ENCODE measurements at regions not wholly inside any gene's neighbourhood (a gene's known extent, or its start where the extent isn't known, plus 50 kb on each side); places are given as distances from the start of the nearest gene placed in this dataset.

DNA sequence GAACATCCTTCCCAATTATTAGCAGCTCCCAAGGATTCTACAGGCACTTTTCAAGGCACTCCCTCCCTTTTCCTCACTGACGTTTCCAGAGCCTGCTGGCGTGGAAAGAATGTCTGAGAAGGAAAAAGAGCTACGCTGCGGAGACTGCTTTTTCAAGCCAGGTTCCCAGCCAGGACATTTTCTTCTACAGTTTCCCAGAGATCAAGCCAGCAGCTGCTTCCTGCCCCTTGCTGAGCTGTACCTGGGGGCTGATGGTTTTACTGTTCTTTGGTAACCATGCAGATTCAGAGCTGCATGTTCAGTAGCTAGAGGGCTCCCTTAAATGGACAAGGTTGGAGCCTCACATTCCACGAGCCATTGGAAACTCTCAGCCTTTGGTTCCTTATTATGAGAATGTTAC, 133.4 kb downstream of the EVX1 start:
- Histone ChIP-seq H3K79me2 (ENCODE audit: insufficient read depth) (no peaks in the 10 kb centered on the region), H2AFZ (no peak overlapping the region), H3K4me1 (ENCODE audit: insufficient read depth) (no peaks in the 10 kb centered on the region), H3K9me2 (ENCODE audit: insufficient read depth) (no peaks in the 10 kb centered on the region), H3K27me3 (replicated peaks; ENCODE audit: insufficient read depth) (peaks cover 25% of the 10 kb centered on the region), H3F3A (ENCODE audit: insufficient read depth) (no peaks in the 10 kb centered on the region), H3K36me3 (ENCODE audit: low read depth) (no peaks in the 10 kb centered on the region), H4K20me1 (ENCODE audit: insufficient read depth) (no peaks in the 10 kb centered on the region), H3K4me3 (no peak overlapping the region), H3K9me3 (ENCODE audit: low read depth) (no peaks in the 10 kb centered on the region), H3K9ac (no peak overlapping the region), H3K4me2 (ENCODE audit: unreplicated experiment) (no peak overlapping the region), H3K27ac (no peak overlapping the region)
- no peak for DNase-seq
- 11 to 12% methylated on average over 5 of the region's 5 CpGs for WGBS, 2 experiments (ENCODE audit: low coverage in 1 of 2, low lambda C conversion rate in 2 of 2, missing lambda C conversion rate in 2 of 2)
- no peak for TF ChIP-seq EZH2 (IDR thresholded peaks at IDR 0.05; ENCODE audit: insufficient read depth, poor library complexity, severe bottlenecking)
- no peak for TF ChIP-seq EZH2phosphoT487 (IDR thresholded peaks at IDR 0.05; ENCODE audit: insufficient read depth, low read depth)
- in situ Hi-C loops (cut with MboI): no loop called here

DNA sequence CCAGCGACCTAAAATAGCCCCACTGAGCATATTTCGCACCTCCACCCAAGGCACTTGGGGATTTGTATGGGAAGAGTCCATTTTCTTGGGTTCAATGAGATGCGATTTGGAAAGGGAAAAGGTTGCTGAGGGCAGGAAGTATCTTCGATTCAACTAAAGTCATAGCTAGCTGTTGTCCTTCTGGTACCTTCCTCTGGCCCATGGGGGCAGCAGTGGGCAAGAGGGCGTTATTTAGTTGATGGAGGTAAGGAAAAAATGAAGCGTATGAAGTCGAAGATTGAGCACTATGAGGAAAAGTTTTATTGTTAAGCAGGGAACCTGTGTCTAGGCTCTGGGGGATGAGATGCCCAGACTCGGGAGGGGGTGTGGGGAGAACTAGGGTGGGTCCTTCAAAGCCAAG, 135.4 kb downstream of the EVX1 start:
- Histone ChIP-seq H3K9me3 (ENCODE audit: low read depth) (no peaks in the 10 kb centered on the region), H3K4me3 (no peak overlapping the region), H3K9me2 (ENCODE audit: insufficient read depth) (no peaks in the 10 kb centered on the region), H3K27ac (no peak overlapping the region), H3F3A (ENCODE audit: insufficient read depth) (no peaks in the 10 kb centered on the region), H3K36me3 (ENCODE audit: low read depth) (no peaks in the 10 kb centered on the region), H3K9ac (no peak overlapping the region), H3K4me1 (ENCODE audit: insufficient read depth) (no peaks in the 10 kb centered on the region), H3K79me2 (ENCODE audit: insufficient read depth) (no peaks in the 10 kb centered on the region), H3K4me2 (ENCODE audit: unreplicated experiment) (no peak overlapping the region), H2AFZ (no peak overlapping the region), H4K20me1 (ENCODE audit: insufficient read depth) (no peaks in the 10 kb centered on the region), H3K27me3 (replicated peaks; ENCODE audit: insufficient read depth) (peaks cover 25% of the 10 kb centered on the region)
- TF ChIP-seq EZH2phosphoT487 (IDR thresholded peaks at IDR 0.05; ENCODE audit: insufficient read depth, low read depth) (no peak), EZH2 (IDR thresholded peaks at IDR 0.05; ENCODE audit: insufficient read depth, poor library complexity, severe bottlenecking) (no peak)
- in situ Hi-C loops (cut with MboI): no loop called here
- no peak for DNase-seq
- 81 to 82% methylated on average over 7 to 8 of the region's 8 CpGs for WGBS, 2 experiments (ENCODE audit: low coverage in 1 of 2, low lambda C conversion rate in 2 of 2, missing lambda C conversion rate in 2 of 2)

DNA sequence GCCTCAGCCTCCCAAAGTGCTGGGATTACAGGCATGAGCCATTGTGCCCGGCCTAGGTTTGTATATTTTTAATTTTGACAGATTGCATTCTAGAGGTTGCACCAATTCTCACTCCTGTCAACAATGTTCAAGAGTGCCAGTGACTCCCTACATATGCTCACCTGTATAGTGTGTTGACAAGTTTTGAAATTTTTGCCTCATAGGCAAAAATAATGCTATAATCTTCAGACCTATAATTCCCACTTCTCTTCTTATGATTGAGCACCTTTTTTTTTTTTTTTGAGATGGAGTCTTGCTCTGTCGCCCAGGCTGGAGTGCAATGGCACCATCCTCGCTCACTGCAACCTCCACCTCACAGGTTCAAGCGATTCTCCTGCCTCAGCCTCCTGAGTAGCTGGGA, 139.7 kb downstream of the EVX1 start:
- Histone ChIP-seq H3K79me2 (ENCODE audit: insufficient read depth) (no peaks in the 10 kb centered on the region), H3K27ac (no peak overlapping the region), H3K9me3 (ENCODE audit: low read depth) (no peaks in the 10 kb centered on the region), H2AFZ (no peak overlapping the region), H3K4me1 (ENCODE audit: insufficient read depth) (no peaks in the 10 kb centered on the region), H3K4me3 (no peak overlapping the region), H4K20me1 (ENCODE audit: insufficient read depth) (no peaks in the 10 kb centered on the region), H3K36me3 (ENCODE audit: low read depth) (no peaks in the 10 kb centered on the region), H3K27me3 (replicated peaks; ENCODE audit: insufficient read depth) (0 out of 2 replicates have a peak, but pooled peaks cover 7% of the 10 kb centered on the region), H3F3A (ENCODE audit: insufficient read depth) (no peaks in the 10 kb centered on the region), H3K9me2 (ENCODE audit: insufficient read depth) (no peaks in the 10 kb centered on the region), H3K4me2 (ENCODE audit: unreplicated experiment) (no peak overlapping the region), H3K9ac (no peak overlapping the region)
- no peak for TF ChIP-seq EZH2phosphoT487 (IDR thresholded peaks at IDR 0.05; ENCODE audit: insufficient read depth, low read depth)
- no peak for TF ChIP-seq EZH2 (IDR thresholded peaks at IDR 0.05; ENCODE audit: insufficient read depth, poor library complexity, severe bottlenecking)
- no peak for DNase-seq
- 62 to 73% methylated on average over 4 of the region's 4 CpGs for WGBS, 2 experiments (ENCODE audit: low coverage in 1 of 2, low lambda C conversion rate in 2 of 2, missing lambda C conversion rate in 2 of 2)
- in situ Hi-C loops (cut with MboI): no loop called here

DNA sequence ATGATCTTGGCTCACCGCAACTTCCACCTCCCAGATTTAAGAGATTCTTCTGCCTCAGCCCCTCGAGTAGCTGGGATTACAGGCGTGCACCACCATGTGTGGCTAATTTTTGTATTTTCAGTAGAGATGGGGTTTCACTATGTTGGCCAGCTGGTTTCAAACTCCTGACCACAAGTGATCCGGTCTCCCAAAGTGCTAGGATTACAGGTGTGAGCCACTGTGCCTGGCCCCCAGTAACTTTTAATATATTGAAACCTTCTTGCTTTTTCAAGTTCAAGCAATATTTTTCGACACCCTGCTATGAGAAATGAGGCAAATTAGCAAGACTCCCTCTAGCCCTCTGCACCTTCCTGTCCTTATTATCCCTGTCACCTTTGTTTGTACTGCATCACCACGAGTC, 144.0 kb downstream of the EVX1 start:
- Histone ChIP-seq H3K27me3 (replicated peaks; ENCODE audit: insufficient read depth) (peaks cover 4% of the 10 kb centered on the region; the same call in 1 of the 2 replicates), H3K27ac (no peak overlapping the region), H3K79me2 (ENCODE audit: insufficient read depth) (no peaks in the 10 kb centered on the region), H3K4me3 (no peak overlapping the region), H3K9me3 (ENCODE audit: low read depth) (no peaks in the 10 kb centered on the region), H3K36me3 (ENCODE audit: low read depth) (no peaks in the 10 kb centered on the region), H3K4me1 (ENCODE audit: insufficient read depth) (no peaks in the 10 kb centered on the region), H3F3A (ENCODE audit: insufficient read depth) (no peaks in the 10 kb centered on the region), H3K9me2 (ENCODE audit: insufficient read depth) (no peaks in the 10 kb centered on the region), H4K20me1 (ENCODE audit: insufficient read depth) (no peaks in the 10 kb centered on the region), H3K4me2 (ENCODE audit: unreplicated experiment) (no peak overlapping the region), H2AFZ (no peak overlapping the region), H3K9ac (no peak overlapping the region)
- in situ Hi-C loops (cut with MboI): no loop called here
- DNase-seq: no peak
- WGBS, 2 experiments (ENCODE audit: low coverage in 1 of 2, low lambda C conversion rate in 2 of 2, missing lambda C conversion rate in 2 of 2): 59 to 63% methylated on average over 6 of the region's 6 CpGs
- TF ChIP-seq EZH2phosphoT487 (IDR thresholded peaks at IDR 0.05; ENCODE audit: insufficient read depth, low read depth): no peak
- no peak for TF ChIP-seq EZH2 (IDR thresholded peaks at IDR 0.05; ENCODE audit: insufficient read depth, poor library complexity, severe bottlenecking)

DNA sequence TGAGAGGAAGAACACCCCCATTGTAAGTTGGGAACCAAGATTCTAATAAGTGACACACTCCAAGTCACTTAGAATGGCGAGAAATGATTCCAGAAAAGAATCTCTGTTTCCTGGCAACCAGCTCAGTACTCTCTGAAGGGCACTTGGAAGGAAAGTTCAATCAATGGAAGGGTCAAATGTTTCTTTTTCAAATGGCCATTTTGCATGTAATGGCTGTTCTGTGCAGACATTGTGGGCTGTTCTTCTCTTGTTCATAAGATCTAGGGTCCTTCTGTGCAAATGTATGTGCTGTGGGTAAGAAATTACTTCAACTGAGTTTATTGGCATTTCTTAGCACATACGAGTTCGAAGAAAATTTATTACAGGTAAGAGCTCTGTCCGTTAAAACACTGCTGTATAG, 145.3 kb downstream of the EVX1 start:
- Histone ChIP-seq H3K4me1 (ENCODE audit: insufficient read depth) (no peaks in the 10 kb centered on the region), H4K20me1 (ENCODE audit: insufficient read depth) (no peaks in the 10 kb centered on the region), H3K27me3 (replicated peaks; ENCODE audit: insufficient read depth) (peaks cover 4% of the 10 kb centered on the region; the same call in 1 of the 2 replicates), H3K9me3 (ENCODE audit: low read depth) (no peaks in the 10 kb centered on the region), H3K27ac (no peak overlapping the region), H3K9me2 (ENCODE audit: insufficient read depth) (no peaks in the 10 kb centered on the region), H3F3A (ENCODE audit: insufficient read depth) (no peaks in the 10 kb centered on the region), H3K4me3 (no peak overlapping the region), H3K4me2 (ENCODE audit: unreplicated experiment) (no peak overlapping the region), H2AFZ (no peak overlapping the region), H3K79me2 (ENCODE audit: insufficient read depth) (no peaks in the 10 kb centered on the region), H3K9ac (no peak overlapping the region), H3K36me3 (ENCODE audit: low read depth) (no peaks in the 10 kb centered on the region)
- no peak for DNase-seq
- TF ChIP-seq EZH2 (IDR thresholded peaks at IDR 0.05; ENCODE audit: insufficient read depth, poor library complexity, severe bottlenecking) (no peak), EZH2phosphoT487 (IDR thresholded peaks at IDR 0.05; ENCODE audit: insufficient read depth, low read depth) (no peak)
- in situ Hi-C loops (cut with MboI): no loop called here
- WGBS, 2 experiments (ENCODE audit: low coverage in 1 of 2, low lambda C conversion rate in 2 of 2, missing lambda C conversion rate in 2 of 2): 77 to 78% methylated on average over 4 of the region's 4 CpGs

Measured in GM23248 (cell line).